GM21576 (cell line): ENCODE measurements at regions not wholly inside any gene's neighbourhood (a gene's known extent, or its start where the extent isn't known, plus 50 kb on each side); places are given as distances from the start of the nearest gene placed in this dataset.

Experiments
- ATAC-seq: cut with Tn5 transposase; IDR thresholded peaks from one replicate; pipeline ENCODE4 v1.9.1; 2021; ENCODE audit warnings: mild to moderate bottlenecking, moderate library complexity; ENCODE audit not compliant: unreplicated experiment

- no peak for ATAC-seq
Observed at GRCh38 chr12:67211494-67211893, 57.7 kb upstream of the CAND1 start.

- no peak for ATAC-seq
Observed at GRCh38 chr12:67217647-67218046, 51.5 kb upstream of the CAND1 start.
